Mucosa of descending colon (tissue), 3 donors: ENCODE measurements at regions not wholly inside any gene's neighbourhood (a gene's known extent, or its start where the extent isn't known, plus 50 kb on each side); places are given as distances from the start of the nearest gene placed in this dataset.

Experiments
- ATAC-seq: fragments of 200-7000 bp; cut with Tn5 transposase; one replicate; pipeline ENCODE4 v1.9.1; 2020; ENCODE audit warnings: mild to moderate bottlenecking, moderate library complexity
- DNase-seq, 3 donors: peaks; one replicate each; pipeline ENCODE4 v3.0.0-alpha.2; 2020
- H3K36me3 ChIP-seq: fragments of 200-600 bp; one replicate; pipeline ENCODE4 v1.8.0; 2021; ENCODE audit warnings: low read depth, mild to moderate bottlenecking
- H3K4me1 ChIP-seq: fragments of 200-600 bp; one replicate; pipeline ENCODE4 v1.8.0; 2021; ENCODE audit warnings: low read depth, mild to moderate bottlenecking
- H3K4me3 ChIP-seq: fragments of 200-600 bp; one replicate; pipeline ENCODE4 v1.8.0; 2021; ENCODE audit warnings: mild to moderate bottlenecking
- H3K9me3 ChIP-seq: fragments of 200-600 bp; one replicate; pipeline ENCODE4 v1.8.0; 2021; ENCODE audit warnings: mild to moderate bottlenecking
- intact Hi-C, 2 donors: fragments of 100-400 bp; cut with DNase I in 1 of 2; cut with micrococcal nuclease in 1 of 2; formaldehyde crosslinking; loops; one replicate each; pipeline versions ENCODE4 v1.11.0 to v1.11.1; 2022; cut with DNase I, micrococcal nuclease
- TF ChIP-seq, protein P1 (sequence below): fragments of 200-600 bp; IDR thresholded peaks from one replicate; pipeline ENCODE4 v1.8.0; 2022; ENCODE audit warnings: antibody characterized with exemption, mild to moderate bottlenecking
- donor health status: DM: no; HTN: no; CAD: no; lungs with moderate emphysema.
- donor health status: DM: no; HTN: no; CAD: no.
- donor health status: DM: no; HTN: yes; CAD: no.

DNA sequence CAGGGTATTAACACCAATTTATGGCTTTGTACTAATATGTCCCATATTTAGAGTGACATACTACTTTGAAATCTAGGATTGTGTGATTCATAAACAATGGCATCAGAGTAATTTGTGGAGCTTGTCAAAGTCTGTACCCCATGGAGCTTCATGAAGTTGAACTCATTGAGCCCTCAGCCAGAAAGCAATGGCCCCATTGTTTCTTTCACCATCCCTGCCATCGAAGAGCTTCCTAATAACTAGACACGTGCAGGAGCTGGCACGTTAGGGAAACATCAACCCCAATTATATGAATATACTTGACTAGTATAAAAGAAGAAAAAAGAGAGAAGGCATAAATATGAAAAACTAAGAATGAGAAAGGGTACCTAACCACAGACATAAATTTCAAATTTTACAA is 206.6 kb downstream of the CXCL12 start:
- DNase-seq (no peak), ATAC-seq (no peak)
- H3K36me3 ChIP-seq = no peaks in the 10 kb centered on the region
- no peaks in the 10 kb centered on the region for H3K4me1 ChIP-seq
- TF ChIP-seq, protein P1, sequence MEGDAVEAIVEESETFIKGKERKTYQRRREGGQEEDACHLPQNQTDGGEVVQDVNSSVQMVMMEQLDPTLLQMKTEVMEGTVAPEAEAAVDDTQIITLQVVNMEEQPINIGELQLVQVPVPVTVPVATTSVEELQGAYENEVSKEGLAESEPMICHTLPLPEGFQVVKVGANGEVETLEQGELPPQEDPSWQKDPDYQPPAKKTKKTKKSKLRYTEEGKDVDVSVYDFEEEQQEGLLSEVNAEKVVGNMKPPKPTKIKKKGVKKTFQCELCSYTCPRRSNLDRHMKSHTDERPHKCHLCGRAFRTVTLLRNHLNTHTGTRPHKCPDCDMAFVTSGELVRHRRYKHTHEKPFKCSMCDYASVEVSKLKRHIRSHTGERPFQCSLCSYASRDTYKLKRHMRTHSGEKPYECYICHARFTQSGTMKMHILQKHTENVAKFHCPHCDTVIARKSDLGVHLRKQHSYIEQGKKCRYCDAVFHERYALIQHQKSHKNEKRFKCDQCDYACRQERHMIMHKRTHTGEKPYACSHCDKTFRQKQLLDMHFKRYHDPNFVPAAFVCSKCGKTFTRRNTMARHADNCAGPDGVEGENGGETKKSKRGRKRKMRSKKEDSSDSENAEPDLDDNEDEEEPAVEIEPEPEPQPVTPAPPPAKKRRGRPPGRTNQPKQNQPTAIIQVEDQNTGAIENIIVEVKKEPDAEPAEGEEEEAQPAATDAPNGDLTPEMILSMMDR = no peak
- no peaks in the 10 kb centered on the region for H3K9me3 ChIP-seq
- no peak overlapping the region for H3K4me3 ChIP-seq
- intact Hi-C loops = no loop called here

- TF ChIP-seq, protein P1 = no peak
- no peak overlapping the region for H3K4me3 ChIP-seq
These were observed 207.3 kb downstream of the CXCL12 start for GRCh38 chr10:44177610-44178009.

DNA sequence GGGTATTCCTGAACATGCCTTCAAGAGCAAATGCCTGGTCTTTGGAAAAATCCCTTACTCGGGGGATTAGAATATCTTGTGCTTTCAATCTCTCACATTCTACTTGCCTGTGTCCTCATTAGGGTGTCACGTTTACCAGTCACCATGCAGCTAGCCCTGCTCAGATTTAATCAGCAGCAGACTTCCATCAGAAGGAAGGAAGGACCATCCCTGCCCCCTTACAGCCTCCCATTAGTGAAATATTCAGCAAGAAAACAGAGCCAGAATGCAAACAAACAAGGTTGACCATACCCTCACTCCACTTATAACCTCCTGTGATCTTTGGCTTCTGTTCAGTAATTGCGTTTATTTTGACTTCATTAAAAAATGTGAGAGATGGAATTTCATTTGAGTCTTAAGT is 208.6 kb downstream of the CXCL12 start:
- Histone ChIP-seq H3K4me1 (no peaks in the 10 kb centered on the region), H3K9me3 (no peaks in the 10 kb centered on the region), H3K36me3 (no peaks in the 10 kb centered on the region), H3K4me3 (no peak overlapping the region)
- ATAC-seq = no peak
- intact Hi-C loops = no loop called here
- DNase-seq = no peak
- TF ChIP-seq, protein P1 = no peak

More at GRCh38 chr10:44177610-44178009, 207.3 kb downstream of the CXCL12 start:
- DNase-seq (no peak), ATAC-seq (no peak)
- intact Hi-C loops = no loop called here
- no peaks in the 10 kb centered on the region for H3K36me3 ChIP-seq
- no peaks in the 10 kb centered on the region for H3K9me3 ChIP-seq
- H3K4me1 ChIP-seq = no peaks in the 10 kb centered on the region

GRCh38 chr10:44173608-44173894 is 211.3 kb downstream of the CXCL12 start:
- TF ChIP-seq, protein P1 = no peak
- ATAC-seq (no peak), DNase-seq (no peak)
- H3K36me3 ChIP-seq = no peaks in the 10 kb centered on the region
- no peaks in the 10 kb centered on the region for H3K4me1 ChIP-seq
- no peak overlapping the region for H3K4me3 ChIP-seq
- H3K9me3 ChIP-seq = no peaks in the 10 kb centered on the region
- intact Hi-C loops = no loop called here

- Histone ChIP-seq H3K4me3 (no peak overlapping the region), H3K4me1 (no peaks in the 10 kb centered on the region), H3K36me3 (no peaks in the 10 kb centered on the region), H3K9me3 (no peaks in the 10 kb centered on the region)
- intact Hi-C loops = no loop called here
- DNase-seq (no peak), ATAC-seq (no peak)
- TF ChIP-seq, protein P1 = no peak
These were observed 211.9 kb downstream of the CXCL12 start for GRCh38 chr10:44172883-44173607.

DNA sequence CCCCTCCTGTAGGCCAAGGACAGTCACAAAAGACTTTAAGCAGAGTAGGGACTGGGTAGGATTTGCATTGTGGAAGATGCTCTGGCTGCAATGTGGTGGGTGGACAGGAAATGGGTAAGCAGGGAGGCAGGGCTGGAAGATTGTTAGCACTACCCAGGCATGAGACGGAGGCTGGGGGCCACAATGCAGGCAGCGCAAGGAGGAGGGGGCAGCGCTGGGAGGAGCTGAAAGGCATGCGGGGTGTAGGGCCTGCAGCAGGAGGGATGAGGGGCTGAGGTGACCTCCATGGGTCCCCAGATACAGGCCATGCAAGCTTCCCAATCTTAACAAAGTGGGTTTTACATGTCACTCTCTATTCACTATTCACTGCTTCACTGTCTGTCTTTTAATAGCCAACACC is 213.1 kb downstream of the CXCL12 start:
- Histone ChIP-seq H3K36me3 (no peaks in the 10 kb centered on the region), H3K4me1 (no peaks in the 10 kb centered on the region), H3K4me3 (no peak overlapping the region), H3K9me3 (no peaks in the 10 kb centered on the region)
- DNase-seq (no peak), ATAC-seq (no peak)
- intact Hi-C loops = no loop called here
- TF ChIP-seq, protein P1 = no peak
